ENCODE measurements at regions not wholly inside any gene's neighbourhood (a gene's known extent, or its start where the extent isn't known, plus 50 kb on each side); places are given as distances from the start of the nearest gene placed in this dataset.

DNA sequence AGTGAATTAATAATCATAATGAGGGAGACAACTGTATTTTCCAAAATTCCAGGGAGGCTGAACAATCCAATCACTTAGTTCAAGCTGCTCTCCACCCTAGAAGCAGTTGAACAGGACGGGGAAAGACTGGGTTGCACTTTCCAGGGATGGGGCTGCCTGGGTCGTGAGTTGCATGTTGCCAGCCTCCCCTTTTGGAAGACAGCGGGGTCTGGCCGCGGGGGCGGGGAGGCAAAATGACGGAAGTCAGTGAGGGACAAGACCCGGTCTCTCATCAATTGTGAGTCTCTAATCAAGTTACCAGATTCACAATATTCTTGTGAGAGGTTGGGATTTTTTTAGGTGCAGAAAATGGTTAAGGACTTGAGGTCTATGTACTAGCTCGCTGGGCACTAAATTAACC is 484.1 kb downstream of the ZSWIM6 start:
- dilution Hi-C loops (cut with MboI; ENCODE audit: extremely low pct_ligation_motif_present, low sequenced_read_pairs): no loop called here
- H3K4me3 ChIP-seq (replicated peaks in 1 of 3; ENCODE audit: insufficient read depth in 1 of 3, low read depth in 1 of 3, low read length in 3 of 3): no peak overlapping the region
- H3K9me3 ChIP-seq (replicated peaks; ENCODE audit: control insufficient read depth, insufficient read depth, low read length): no peaks in the 10 kb centered on the region
- H3K36me3 ChIP-seq (ENCODE audit: control insufficient read depth in 2 of 2, extremely low read depth in 1 of 2, insufficient read depth in 2 of 2, low read length in 2 of 2): no peaks in the 10 kb centered on the region
- POLR2A ChIA-PET: no interaction called here
- no peak overlapping the region for H3K9ac ChIP-seq (replicated peaks; ENCODE audit: extremely low read depth, insufficient read depth, low read length)
- no peaks in the 10 kb centered on the region for H4K20me1 ChIP-seq (replicated peaks; ENCODE audit: control insufficient read depth, extremely low read depth, insufficient read depth, low read length)
- FAIRE-seq: no peak
- no peaks in the 10 kb centered on the region for H3K4me1 ChIP-seq (ENCODE audit: control insufficient read depth, extremely low read depth, insufficient read depth, low read length)
- BruUV-seq (replicated peaks): no TSS peak
- CTCF ChIA-PET: no interaction called here
- H3K4me2 ChIP-seq (ENCODE audit: insufficient read depth, low read length): no peak overlapping the region
- intact Hi-C loops (cut with micrococcal nuclease): loop anchor here (2.0 to 10.0 kb wide), 2 partner anchors 483 to 861 kb away; partner anchors contain the start of gene ZSWIM6
- H2AFZ ChIP-seq (ENCODE audit: low read depth, low read length): no peak overlapping the region
- H3K9me1 ChIP-seq (replicated peaks; ENCODE audit: control insufficient read depth, extremely low read depth, insufficient read depth, low read length): no peaks in the 10 kb centered on the region
- no peak for DNase-seq (ENCODE audit: low read depth, low spot score)
- TF ChIP-seq GATA2 (IDR thresholded peaks at IDR 0.05; ENCODE audit: insufficient read depth, insufficient read length, low read depth, low read length): no peak
- no peak for TF ChIP-seq POLR2A (IDR thresholded peaks at IDR 0.05; ENCODE audit: low read depth, low read length)
- TF ChIP-seq EZH2 (IDR thresholded peaks at IDR 0.05; ENCODE audit: borderline replicate concordance, low read depth, low read length, severe bottlenecking): no peak
- TF ChIP-seq MYC (IDR thresholded peaks at IDR 0.05; ENCODE audit: low read depth, low read length): no peak
- TF ChIP-seq, protein P1, sequence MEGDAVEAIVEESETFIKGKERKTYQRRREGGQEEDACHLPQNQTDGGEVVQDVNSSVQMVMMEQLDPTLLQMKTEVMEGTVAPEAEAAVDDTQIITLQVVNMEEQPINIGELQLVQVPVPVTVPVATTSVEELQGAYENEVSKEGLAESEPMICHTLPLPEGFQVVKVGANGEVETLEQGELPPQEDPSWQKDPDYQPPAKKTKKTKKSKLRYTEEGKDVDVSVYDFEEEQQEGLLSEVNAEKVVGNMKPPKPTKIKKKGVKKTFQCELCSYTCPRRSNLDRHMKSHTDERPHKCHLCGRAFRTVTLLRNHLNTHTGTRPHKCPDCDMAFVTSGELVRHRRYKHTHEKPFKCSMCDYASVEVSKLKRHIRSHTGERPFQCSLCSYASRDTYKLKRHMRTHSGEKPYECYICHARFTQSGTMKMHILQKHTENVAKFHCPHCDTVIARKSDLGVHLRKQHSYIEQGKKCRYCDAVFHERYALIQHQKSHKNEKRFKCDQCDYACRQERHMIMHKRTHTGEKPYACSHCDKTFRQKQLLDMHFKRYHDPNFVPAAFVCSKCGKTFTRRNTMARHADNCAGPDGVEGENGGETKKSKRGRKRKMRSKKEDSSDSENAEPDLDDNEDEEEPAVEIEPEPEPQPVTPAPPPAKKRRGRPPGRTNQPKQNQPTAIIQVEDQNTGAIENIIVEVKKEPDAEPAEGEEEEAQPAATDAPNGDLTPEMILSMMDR (IDR thresholded peaks at IDR 0.05; ENCODE audit: extremely low read depth in 1 of 2, insufficient read depth in 1 of 2, low read depth in 1 of 2, low read length in 2 of 2): no peak
- TF ChIP-seq POLR2AphosphoS5 (IDR thresholded peaks at IDR 0.05; ENCODE audit: insufficient read depth, low read depth, low read length): no peak
- no peak for TF ChIP-seq JUN (IDR thresholded peaks at IDR 0.05; ENCODE audit: borderline replicate concordance, insufficient read depth, insufficient read length, low read depth)
- no peak for TF ChIP-seq FOS (IDR thresholded peaks at IDR 0.05; ENCODE audit: borderline replicate concordance, insufficient read depth, low read length)
- TF ChIP-seq, protein P2, sequence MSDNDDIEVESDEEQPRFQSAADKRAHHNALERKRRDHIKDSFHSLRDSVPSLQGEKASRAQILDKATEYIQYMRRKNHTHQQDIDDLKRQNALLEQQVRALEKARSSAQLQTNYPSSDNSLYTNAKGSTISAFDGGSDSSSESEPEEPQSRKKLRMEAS (IDR thresholded peaks at IDR 0.05; ENCODE audit: insufficient read depth, insufficient read length): no peak
- no peak overlapping the region for H3K27ac ChIP-seq (ENCODE audit: insufficient read depth, low read depth, low read length)
- peaks cover 9 to 14% of the 10 kb centered on the region in 2 experiments for H3K27me3 ChIP-seq (ENCODE audit: control insufficient read depth in 2 of 2, insufficient read depth in 2 of 2, low read length in 2 of 2)
- H3K79me2 ChIP-seq (ENCODE audit: control insufficient read depth, insufficient read depth, low read length): no peaks in the 10 kb centered on the region
